NB4 (cell line): ENCODE measurements at regions not wholly inside any gene's neighbourhood (a gene's known extent, or its start where the extent isn't known, plus 50 kb on each side); places are given as distances from the start of the nearest gene placed in this dataset.

Experiments used
- DNase-seq: peaks from one replicate; pipeline ENCODE4 v3.0.0; 2010; ENCODE audit warnings: low read depth
- H3K4me3 ChIP-seq: one replicate; pipeline ENCODE4 v1.5.1; 2011; ENCODE audit warnings: mild to moderate bottlenecking, low read depth, low read length, moderate library complexity
- MYC ChIP-seq: IDR thresholded peaks from 2 replicates; pipeline ENCODE4 v1.6.1; 2011; ENCODE audit warnings: low read depth, low read length
- POLR2A ChIP-seq: IDR thresholded peaks from 2 replicates; pipeline ENCODE4 v1.6.1; 2011; ENCODE audit warnings: mild to moderate bottlenecking; ENCODE audit not compliant: insufficient read length; ENCODE audit errors: extremely low read depth
- TF ChIP-seq, protein P1 (sequence below): IDR thresholded peaks from one replicate; pipeline ENCODE4 v1.5.1; 2012; ENCODE audit warnings: low read depth, low read length
- TF ChIP-seq, protein P2 (sequence below): IDR thresholded peaks from 2 replicates; pipeline ENCODE4 v1.6.1; 2011; ENCODE audit warnings: low read depth, low read length

DNA sequence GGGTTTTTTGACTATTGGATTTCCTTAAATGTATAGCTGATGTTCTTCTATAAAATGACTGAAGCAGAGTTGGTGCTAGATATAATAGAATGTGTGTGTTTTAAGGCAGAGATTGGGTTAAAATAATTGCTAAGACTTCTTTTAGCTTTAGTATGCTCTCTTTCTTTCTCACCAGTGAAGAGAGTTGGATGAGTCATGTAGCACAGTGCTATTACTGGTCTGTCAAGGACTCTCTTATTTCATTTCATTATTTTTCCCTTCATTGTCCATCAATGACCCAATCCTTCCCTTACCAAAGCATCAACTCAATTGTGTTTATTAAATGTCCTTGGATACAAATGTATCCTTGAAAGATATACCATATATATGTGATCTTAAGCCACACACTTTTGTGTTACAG lies 268.9 kb downstream of the IRS2 start:
- H3K4me3 ChIP-seq, result no peak overlapping the region
- DNase-seq, result no peak
- TF ChIP-seq POLR2A, result no peak
- TF ChIP-seq, protein P1, sequence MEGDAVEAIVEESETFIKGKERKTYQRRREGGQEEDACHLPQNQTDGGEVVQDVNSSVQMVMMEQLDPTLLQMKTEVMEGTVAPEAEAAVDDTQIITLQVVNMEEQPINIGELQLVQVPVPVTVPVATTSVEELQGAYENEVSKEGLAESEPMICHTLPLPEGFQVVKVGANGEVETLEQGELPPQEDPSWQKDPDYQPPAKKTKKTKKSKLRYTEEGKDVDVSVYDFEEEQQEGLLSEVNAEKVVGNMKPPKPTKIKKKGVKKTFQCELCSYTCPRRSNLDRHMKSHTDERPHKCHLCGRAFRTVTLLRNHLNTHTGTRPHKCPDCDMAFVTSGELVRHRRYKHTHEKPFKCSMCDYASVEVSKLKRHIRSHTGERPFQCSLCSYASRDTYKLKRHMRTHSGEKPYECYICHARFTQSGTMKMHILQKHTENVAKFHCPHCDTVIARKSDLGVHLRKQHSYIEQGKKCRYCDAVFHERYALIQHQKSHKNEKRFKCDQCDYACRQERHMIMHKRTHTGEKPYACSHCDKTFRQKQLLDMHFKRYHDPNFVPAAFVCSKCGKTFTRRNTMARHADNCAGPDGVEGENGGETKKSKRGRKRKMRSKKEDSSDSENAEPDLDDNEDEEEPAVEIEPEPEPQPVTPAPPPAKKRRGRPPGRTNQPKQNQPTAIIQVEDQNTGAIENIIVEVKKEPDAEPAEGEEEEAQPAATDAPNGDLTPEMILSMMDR, result no peak
- no peak for TF ChIP-seq MYC

DNA sequence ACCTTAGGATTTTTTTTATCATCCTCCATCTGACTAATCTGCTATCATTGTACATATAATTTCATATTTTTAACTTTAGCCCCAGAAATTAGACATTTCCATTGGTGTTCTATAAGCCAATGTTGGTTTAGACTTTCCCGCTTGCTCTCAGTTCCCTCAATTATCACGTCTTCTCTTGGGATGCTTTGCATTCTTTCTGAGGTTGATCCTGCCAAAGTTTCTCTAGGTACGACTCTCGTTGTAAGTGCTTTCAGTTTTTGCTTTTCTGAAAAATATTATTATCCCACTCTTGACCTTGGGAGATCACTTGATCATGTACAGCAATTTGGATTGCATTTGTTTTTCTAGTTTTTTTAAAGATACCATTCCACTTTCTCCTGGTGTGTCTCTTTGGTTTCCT lies 270.2 kb downstream of the IRS2 start:
- no peak overlapping the region for H3K4me3 ChIP-seq
- no peak for DNase-seq
- TF ChIP-seq, protein P1, result no peak

DNA sequence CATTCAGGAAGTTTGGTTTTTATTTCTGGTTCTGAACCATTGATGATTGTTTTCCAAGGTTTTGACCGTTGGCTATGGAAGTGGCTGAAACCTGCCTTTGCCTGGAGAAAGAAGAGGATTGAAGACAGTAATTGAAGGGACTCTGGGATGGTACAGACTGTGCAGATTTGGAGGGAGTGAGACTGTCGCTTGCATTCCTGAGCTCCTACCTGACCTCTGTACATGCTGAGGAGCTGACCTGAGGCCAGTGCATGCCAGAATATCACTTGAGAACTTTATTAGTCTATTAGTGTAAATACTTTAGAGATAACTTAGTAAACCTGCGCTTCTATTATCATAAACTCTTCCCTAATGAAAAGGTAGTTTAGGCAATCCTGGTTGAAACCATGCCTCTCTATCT lies 276.4 kb downstream of the IRS2 start:
- no peak for DNase-seq
- H3K4me3 ChIP-seq, result no peak overlapping the region
- no peak for TF ChIP-seq POLR2A
- no peak for TF ChIP-seq MYC
- TF ChIP-seq, protein P1, result no peak
- TF ChIP-seq, protein P2, sequence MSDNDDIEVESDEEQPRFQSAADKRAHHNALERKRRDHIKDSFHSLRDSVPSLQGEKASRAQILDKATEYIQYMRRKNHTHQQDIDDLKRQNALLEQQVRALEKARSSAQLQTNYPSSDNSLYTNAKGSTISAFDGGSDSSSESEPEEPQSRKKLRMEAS, result no peak

DNA sequence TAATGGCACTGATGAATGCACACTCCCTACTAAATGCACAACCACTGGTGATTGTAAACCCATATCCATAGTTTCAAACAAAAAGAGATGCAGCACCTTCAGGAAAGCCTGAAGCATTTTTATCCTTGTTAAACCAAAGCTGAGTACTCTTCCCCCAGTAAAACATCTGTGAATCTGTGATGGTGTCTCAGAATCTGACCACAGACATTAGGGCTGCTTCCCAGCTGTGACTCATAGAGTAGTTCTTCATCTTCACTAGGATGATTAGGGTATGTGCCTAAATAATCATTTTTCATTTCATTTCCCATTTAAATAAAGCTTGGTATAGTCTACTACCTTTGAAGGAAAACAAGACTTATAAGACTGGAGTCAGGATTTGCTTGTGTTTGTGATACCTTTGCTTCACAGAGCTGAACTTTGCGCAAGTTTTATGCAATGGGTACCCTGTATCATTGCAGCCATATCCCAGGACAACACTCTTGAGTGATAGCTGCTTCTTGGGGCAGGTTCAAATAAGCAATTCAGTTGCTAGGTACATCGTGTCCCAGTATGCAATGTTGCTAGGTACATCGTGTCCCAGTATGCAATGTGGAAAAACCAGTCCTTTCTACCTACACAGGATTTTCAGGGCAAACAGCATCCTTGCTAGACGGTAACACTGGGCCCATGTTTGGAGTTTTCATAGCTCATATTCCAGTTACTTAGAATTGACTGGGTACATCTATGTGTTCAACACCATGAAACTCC lies 277.1 kb downstream of the IRS2 start:
- peak; percentile 16 for DNase-seq
- TF ChIP-seq POLR2A (no peak), MYC (no peak)
- TF ChIP-seq, protein P1, result no peak
- TF ChIP-seq, protein P2, result no peak
- H3K4me3 ChIP-seq, result no peak overlapping the region

DNA sequence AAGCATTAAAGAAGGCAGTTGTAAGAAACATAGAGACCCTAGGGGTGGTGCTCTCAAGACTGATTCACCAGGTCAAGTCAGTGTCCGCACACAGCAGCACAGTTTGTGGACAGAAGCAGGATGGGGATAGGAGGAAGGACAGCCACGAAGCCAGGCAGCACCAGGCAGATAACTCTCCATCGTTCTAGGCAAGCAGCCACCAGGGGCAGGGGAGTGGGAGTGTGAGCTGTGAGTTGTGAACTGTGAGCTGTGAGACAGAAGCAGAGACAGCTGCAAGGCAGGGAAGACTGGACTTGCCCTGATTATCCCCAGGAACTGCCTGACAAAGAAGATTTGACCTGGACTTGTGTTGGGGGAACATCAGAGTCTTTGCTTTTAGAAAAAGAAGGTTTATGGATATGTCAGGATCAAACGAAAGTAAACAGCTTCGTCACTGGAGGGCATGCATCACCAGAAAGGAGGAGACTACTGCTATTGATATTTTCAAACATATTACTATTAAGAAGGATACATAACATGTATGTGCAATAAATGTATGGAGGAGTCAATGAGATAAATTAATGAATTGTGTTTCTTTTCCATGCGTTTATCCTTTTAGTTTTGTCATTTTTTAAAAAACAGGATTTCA lies 286.1 kb downstream of the IRS2 start:
- peak; percentile 38 for DNase-seq
- TF ChIP-seq, protein P2, result no peak
- TF ChIP-seq MYC (no peak), POLR2A (no peak)
- TF ChIP-seq, protein P1, result no peak
- no peak overlapping the region for H3K4me3 ChIP-seq

DNA sequence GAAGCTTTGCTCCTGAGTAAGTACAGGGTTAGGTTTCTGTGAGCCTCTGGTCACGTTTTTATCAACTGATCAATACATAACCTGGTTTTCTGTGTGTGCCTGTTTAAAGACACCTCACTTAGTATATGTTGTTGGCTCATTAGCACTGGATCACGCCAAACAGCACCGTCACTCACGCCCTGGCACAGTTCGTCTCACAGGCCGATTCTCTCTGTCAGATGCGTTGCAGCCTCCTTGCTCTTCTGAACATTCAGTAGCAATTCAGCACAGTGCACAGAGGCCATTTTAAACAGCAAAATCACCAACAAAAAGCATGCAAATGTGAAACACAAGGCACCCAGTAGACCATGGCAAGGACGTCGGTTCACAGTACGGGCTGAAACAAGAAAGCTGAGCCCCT lies 288.5 kb downstream of the IRS2 start:
- no peak for DNase-seq
- TF ChIP-seq, protein P1, result no peak
- H3K4me3 ChIP-seq, result no peak overlapping the region
